HG03280 (cell line): ENCODE measurements at regions not wholly inside any gene's neighbourhood (a gene's known extent, or its start where the extent isn't known, plus 50 kb on each side); places are given as distances from the start of the nearest gene placed in this dataset.

Experiments used
- ATAC-seq: cut with Tn5 transposase; IDR thresholded peaks from one replicate; pipeline ENCODE4 v1.9.1; 2021; ENCODE audit warnings: mild to moderate bottlenecking, moderate library complexity; ENCODE audit not compliant: unreplicated experiment

GRCh38 chr4:173860094-173860493 lies 330.1 kb upstream of the HAND2 start:
- ATAC-seq = no peak

- ATAC-seq = no peak
Observed at GRCh38 chr4:173859091-173859713, 329.2 kb upstream of the HAND2 start.

- no peak for ATAC-seq
Observed at GRCh38 chr4:173858471-173858870, 328.4 kb upstream of the HAND2 start.

- ATAC-seq = no peak
Observed at GRCh38 chr4:173857828-173858227, 327.8 kb upstream of the HAND2 start.

GRCh38 chr4:173855015-173855414 lies 325.0 kb upstream of the HAND2 start:
- no peak for ATAC-seq

GRCh38 chr4:173852775-173853174 lies 322.7 kb upstream of the HAND2 start:
- no peak for ATAC-seq

- ATAC-seq = no peak
Observed at GRCh38 chr4:173845580-173845979, 315.6 kb upstream of the HAND2 start.

- ATAC-seq = no peak
Observed at GRCh38 chr4:173839865-173840264, 309.8 kb upstream of the HAND2 start.

- ATAC-seq = no peak
Observed at GRCh38 chr4:173837517-173837916, 307.5 kb upstream of the HAND2 start.

- no peak for ATAC-seq
Observed at GRCh38 chr4:173835903-173836302, 305.9 kb upstream of the HAND2 start.

GRCh38 chr4:173834151-173834550 lies 304.1 kb upstream of the HAND2 start:
- no peak for ATAC-seq

- ATAC-seq = no peak
Observed at GRCh38 chr4:173829565-173829964, 299.5 kb upstream of the HAND2 start.

GRCh38 chr4:173827707-173828106 lies 297.7 kb upstream of the HAND2 start:
- ATAC-seq = no peak

GRCh38 chr4:173821876-173822275 lies 291.8 kb upstream of the HAND2 start:
- ATAC-seq = no peak

GRCh38 chr4:173821036-173821435 lies 291.0 kb upstream of the HAND2 start:
- no peak for ATAC-seq

- no peak for ATAC-seq
Observed at GRCh38 chr4:173807347-173807746, 277.3 kb upstream of the HAND2 start.

GRCh38 chr4:173805884-173806283 lies 275.9 kb upstream of the HAND2 start:
- ATAC-seq = no peak

GRCh38 chr4:173802662-173803022 lies 272.6 kb upstream of the HAND2 start:
- ATAC-seq = no peak

GRCh38 chr4:173801876-173802661 lies 272.0 kb upstream of the HAND2 start:
- no peak for ATAC-seq

- ATAC-seq = no peak
Observed at GRCh38 chr4:173801361-173801760, 271.3 kb upstream of the HAND2 start.

GRCh38 chr4:173797296-173797695 lies 267.3 kb upstream of the HAND2 start:
- no peak for ATAC-seq

GRCh38 chr4:173794662-173795061 lies 264.6 kb upstream of the HAND2 start:
- ATAC-seq = no peak
